IMR-90 (cell line): ENCODE measurements at regions not wholly inside any gene's neighbourhood (a gene's known extent, or its start where the extent isn't known, plus 50 kb on each side); places are given as distances from the start of the nearest gene placed in this dataset.

Experiments
- ATAC-seq: fragments of 200-7000 bp; cut with Tn5 transposase; 2 replicates; pipeline ENCODE4 v1.9.1; 2020; ENCODE audit warnings: low read depth, mild to moderate bottlenecking, moderate library complexity
- BruUV-seq: library from RNA; stranded (reverse); fragments of 400-500 nt; replicated peaks from 2 replicates; lab custom pipeline; 2021; lab: Mats Ljungman, UMichigan
- CTCF ChIA-PET: fragments of 300-600 bp; formaldehyde crosslinking; extraction: SDS; loops from one replicate; lab custom pipeline; 2021; ENCODE audit warnings: antibody characterized with exemption; lab: Yijun Ruan, JAX
- POLR2A ChIA-PET: fragments of 300-600 bp; sonication (Branson Sonifier 250); formaldehyde crosslinking; loops from one replicate; lab custom pipeline; 2022; ENCODE audit warnings: antibody characterized with exemption; ENCODE audit not compliant: unreplicated experiment; lab: Charles Lee
- DNase-seq: peaks from one replicate; pipeline ENCODE4 v3.0.0; 2013
- H2AFZ ChIP-seq: replicated peaks from 2 replicates; pipeline ENCODE3; 2013; ENCODE audit warnings: low read length, mild to moderate bottlenecking; ENCODE audit not compliant: poor library complexity
- H2AK5ac ChIP-seq: 2 replicates; pipeline ENCODE4 v1.6.1; 2013; ENCODE audit warnings: low read depth, low read length, inconsistent platforms
- H2AK9ac ChIP-seq: replicated peaks from 2 replicates; pipeline ENCODE3; 2013; ENCODE audit warnings: mild to moderate bottlenecking, low read depth, low read length, moderate library complexity; ENCODE audit not compliant: poor library complexity
- H2BK120ac ChIP-seq: 2 replicates; pipeline ENCODE4 v1.6.1; 2013; ENCODE audit warnings: low read depth, low read length, inconsistent platforms
- H2BK15ac ChIP-seq: 3 replicates; pipeline ENCODE4 v1.6.1; 2013; ENCODE audit warnings: low read depth, low read length, inconsistent platforms
- H2BK20ac ChIP-seq: 2 replicates; pipeline ENCODE4 v1.6.1; 2013; ENCODE audit warnings: low read depth, mild to moderate bottlenecking, inconsistent platforms, low read length, moderate library complexity
- H2BK5ac ChIP-seq: 2 replicates; pipeline ENCODE4 v1.6.1; 2013; ENCODE audit warnings: mild to moderate bottlenecking, low read depth, low read length, inconsistent platforms; ENCODE audit not compliant: poor library complexity, severe bottlenecking
- H3K14ac ChIP-seq: replicated peaks from 2 replicates; pipeline ENCODE4 v1.6.1; 2013; ENCODE audit warnings: low read depth, low read length, inconsistent platforms
- H3K18ac ChIP-seq: 2 replicates; pipeline ENCODE4 v1.6.1; 2013; ENCODE audit warnings: low read depth, low read length, control low read depth
- H3K23ac ChIP-seq: 2 replicates; pipeline ENCODE4 v1.6.1; 2013; ENCODE audit warnings: low read depth, low read length, inconsistent platforms
- H3K27ac ChIP-seq: 2 replicates; pipeline ENCODE4 v1.5.1; 2013; ENCODE audit warnings: mild to moderate bottlenecking, control low read depth, low read length; ENCODE audit not compliant: insufficient read depth
- H3K27me3 ChIP-seq: 2 replicates; pipeline ENCODE4 v1.6.1; 2013; ENCODE audit warnings: low read length; ENCODE audit not compliant: control insufficient read depth, insufficient read depth
- H3K36me3 ChIP-seq: 2 replicates; pipeline ENCODE4 v1.6.1; 2013; ENCODE audit warnings: low read length, mixed read lengths; ENCODE audit not compliant: control insufficient read depth, insufficient read depth
- H3K4ac ChIP-seq: 2 replicates; pipeline ENCODE4 v1.6.1; 2013; ENCODE audit warnings: low read depth, low read length, inconsistent platforms
- H3K4me1 ChIP-seq: 2 replicates; pipeline ENCODE4 v1.6.1; 2013; ENCODE audit warnings: low read length, mixed read lengths; ENCODE audit not compliant: control insufficient read depth, insufficient read depth
- H3K4me2 ChIP-seq: 2 replicates; pipeline ENCODE4 v1.6.1; 2013; ENCODE audit warnings: low read depth, mild to moderate bottlenecking, control low read depth, low read length, moderate library complexity
- H3K4me3 ChIP-seq: 2 replicates; pipeline ENCODE4 v1.5.1; 2013; ENCODE audit warnings: low read depth, mild to moderate bottlenecking, control low read depth, low read length, moderate library complexity; ENCODE audit not compliant: insufficient read depth
- H3K56ac ChIP-seq: 2 replicates; pipeline ENCODE4 v1.6.1; 2013; ENCODE audit warnings: low read length, inconsistent platforms; ENCODE audit not compliant: insufficient read depth; ENCODE audit errors: extremely low read depth
- H3K79me1 ChIP-seq, 2 experiments: 2 replicates each; pipeline ENCODE4 v1.6.1; 2013; ENCODE audit warnings: low read length in 2 of 2, inconsistent platforms in 1 of 2, low read depth in 1 of 2
- H3K9ac ChIP-seq: 2 replicates; pipeline ENCODE4 v1.6.1; 2013; ENCODE audit warnings: low read depth, low read length, control low read depth
- H3K9me1 ChIP-seq: 2 replicates; pipeline ENCODE4 v1.6.1; 2013; ENCODE audit warnings: low read length, inconsistent platforms; ENCODE audit not compliant: insufficient read depth
- H3K9me3 ChIP-seq: 2 replicates; pipeline ENCODE4 v1.6.1; 2013; ENCODE audit warnings: low read length; ENCODE audit not compliant: control insufficient read depth, insufficient read depth
- H4K20me1 ChIP-seq: 2 replicates; pipeline ENCODE4 v1.6.1; 2013; ENCODE audit warnings: low read length, inconsistent platforms; ENCODE audit not compliant: insufficient read depth
- H4K5ac ChIP-seq: 2 replicates; pipeline ENCODE4 v1.6.1; 2013; ENCODE audit warnings: mild to moderate bottlenecking, low read depth, low read length, control low read depth
- H4K8ac ChIP-seq, 2 experiments: 2 replicates each; pipeline ENCODE4 v1.6.1; 2013; ENCODE audit warnings: low read depth in 2 of 2, low read length in 2 of 2, control low read depth in 1 of 2, inconsistent platforms in 1 of 2
- H4K91ac ChIP-seq: 2 replicates; pipeline ENCODE4 v1.6.1; 2013; ENCODE audit warnings: low read depth, low read length, inconsistent platforms; ENCODE audit not compliant: insufficient read depth
- CHD1 ChIP-seq: IDR thresholded peaks from 2 replicates; pipeline ENCODE4 v1.6.1; 2012; ENCODE audit warnings: low read depth, low read length, improper control_type of control experiment
- SMC3 ChIP-seq: fragments of 150-350 bp; IDR thresholded peaks from 2 replicates; pipeline ENCODE4 v1.6.1; 2016; ENCODE audit warnings: low read depth, mild to moderate bottlenecking, antibody characterized with exemption, low read length, moderate library complexity
- WGBS, 2 experiments: methylation state at CpG; one replicate each; pipeline versions ENCODE4 v1.1.5 to v1.1.7; 2013; ENCODE audit warnings: missing lambda C conversion rate in 2 of 2; ENCODE audit not compliant: insufficient read length in 1 of 2; ENCODE audit errors: extremely low coverage in 2 of 2; 5-methylcytosine and 5-hydroxymethylcytosine counted together
- dilution Hi-C: fragments of 300-500 bp; cut with HindIII; formaldehyde crosslinking; loops from one replicate; pipeline ENCODE4 v1.14.3; 2018; ENCODE audit warnings: low sequenced_read_pairs; ENCODE audit not compliant: unreplicated experiment
- in situ Hi-C: fragments of 300-500 bp; cut with MboI; formaldehyde crosslinking; loops from 3 replicates; pipeline ENCODE4 v1.14.3; 2019; ENCODE audit warnings: low sequenced_read_pairs, inconsistent platforms, mixed read lengths
- intact Hi-C: fragments of 100-400 bp; cut with micrococcal nuclease; formaldehyde crosslinking; loops from 2 replicates; pipeline ENCODE4 v1.10.0; 2022

DNA sequence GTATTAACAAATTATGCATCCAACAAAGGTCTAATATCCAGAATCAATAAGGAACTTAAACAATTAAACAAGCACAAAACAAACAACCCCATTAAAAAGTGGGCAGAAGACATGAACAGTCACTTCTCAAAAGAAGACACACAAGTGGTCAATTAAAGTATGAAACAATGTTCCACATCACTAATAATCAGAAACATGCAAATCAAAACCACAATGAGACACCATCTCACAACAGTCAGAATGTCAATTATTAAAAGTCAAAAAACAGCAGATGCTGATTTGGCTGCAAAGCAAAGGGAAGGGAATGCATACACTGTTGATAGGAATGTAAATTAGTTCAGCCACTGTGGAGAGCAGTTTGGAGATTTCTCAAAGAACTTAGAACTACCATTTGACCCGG, 129.3 kb downstream of the PFDN4 start:
- H3K4me2 ChIP-seq = no peak overlapping the region
- H3K4ac ChIP-seq = no peak overlapping the region
- H4K5ac ChIP-seq = no peak overlapping the region
- no peak overlapping the region for H2BK120ac ChIP-seq
- H2BK20ac ChIP-seq = no peak overlapping the region
- ATAC-seq (no peak), DNase-seq (no peak)
- no peak overlapping the region for H3K4me3 ChIP-seq
- no peak overlapping the region for H4K8ac ChIP-seq
- H2AK5ac ChIP-seq = no peak overlapping the region
- ChIA-PET POLR2A (no interaction called here), CTCF (interaction anchor here (1.4 kb wide), 1 partner anchor 8 kb away, joined by 3 read pairs; no protein-coding TSS in a partner anchor)
- H3K36me3 ChIP-seq = no peaks in the 10 kb centered on the region
- no peak overlapping the region for H2BK5ac ChIP-seq
- no peak overlapping the region for H2AFZ ChIP-seq
- in situ Hi-C loops = no loop called here
- no CpG with 5 or more reads among the region's 1 CpG for WGBS, 2 experiments
- no peaks in the 10 kb centered on the region for H3K9me3 ChIP-seq
- H3K4me1 ChIP-seq = peaks cover 2% of the 10 kb centered on the region
- H3K56ac ChIP-seq = no peak overlapping the region
- H3K14ac ChIP-seq = no peak overlapping the region
- H2BK15ac ChIP-seq = no peak overlapping the region
- H3K9ac ChIP-seq = no peak overlapping the region
- no peak overlapping the region for H3K23ac ChIP-seq
- H3K27ac ChIP-seq = no peak overlapping the region
- H4K91ac ChIP-seq = no peak overlapping the region
- no TSS peak for BruUV-seq
- dilution Hi-C loops = no loop called here
- H3K9me1 ChIP-seq = peaks cover 3% of the 10 kb centered on the region; the same call in 1 of the 2 replicates
- H3K27me3 ChIP-seq = no peaks in the 10 kb centered on the region
- H4K20me1 ChIP-seq = no peaks in the 10 kb centered on the region
- no peak overlapping the region for H3K18ac ChIP-seq
- TF ChIP-seq SMC3 = no peak
- no peak for TF ChIP-seq CHD1
- H2AK9ac ChIP-seq = no peak overlapping the region
- intact Hi-C loops = no loop called here
- no peaks in the 10 kb centered on the region for H3K79me1 ChIP-seq
